Prostate gland (tissue), 2 donors: ENCODE measurements at regions not wholly inside any gene's neighbourhood (a gene's known extent, or its start where the extent isn't known, plus 50 kb on each side); places are given as distances from the start of the nearest gene placed in this dataset.

ENCODE experiments used
- POLR2A ChIP-seq: fragments of 450-650 bp; IDR thresholded peaks from one replicate; pipeline ENCODE4 v1.6.1; 2016; ENCODE audit warnings: antibody characterized with exemption, mild to moderate bottlenecking
- TF ChIP-seq, protein P1 (sequence below), 4 experiments: fragments of 200-600 bp in 2 of 4; fragments of 450-650 bp in 2 of 4; sonication (generic) in 2 of 4; IDR thresholded peaks; 1 replicate in 3 of 4; 2 replicates in 1 of 4; pipeline ENCODE4 v1.5.1; 2016 to 2019; ENCODE audit warnings: antibody characterized with exemption in 4 of 4, mild to moderate bottlenecking in 2 of 4, moderate library complexity in 2 of 4

DNA sequence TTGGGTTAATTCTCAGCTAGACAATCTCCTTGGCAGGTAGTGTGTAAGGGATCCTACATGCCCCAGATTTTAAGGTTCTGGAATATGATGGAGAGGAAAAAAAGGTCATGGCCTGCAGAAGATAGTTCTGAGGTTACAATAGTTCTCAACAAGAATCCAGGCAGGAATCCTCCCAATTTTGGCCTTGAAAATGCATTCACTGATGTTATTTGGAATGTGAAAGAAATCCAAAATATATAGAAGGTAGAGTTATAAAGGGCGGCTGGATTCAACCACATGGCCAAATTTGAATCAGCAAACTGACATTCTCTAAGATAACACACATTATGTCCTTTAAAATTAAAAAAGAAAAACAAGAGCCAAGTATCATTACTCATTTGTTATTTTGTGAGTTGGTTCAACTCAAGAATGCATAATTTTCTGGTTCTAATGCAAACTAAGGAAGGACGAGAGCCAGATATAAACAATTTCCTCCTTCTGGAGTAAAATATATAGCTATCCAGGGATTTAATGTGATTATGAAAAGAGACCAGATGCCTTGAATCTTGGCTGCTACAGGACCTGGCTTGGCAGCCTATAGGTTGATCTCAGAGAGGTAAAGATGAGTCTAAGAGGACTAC, 177.0 kb upstream of the G2E3 start:
- TF ChIP-seq, protein P1, sequence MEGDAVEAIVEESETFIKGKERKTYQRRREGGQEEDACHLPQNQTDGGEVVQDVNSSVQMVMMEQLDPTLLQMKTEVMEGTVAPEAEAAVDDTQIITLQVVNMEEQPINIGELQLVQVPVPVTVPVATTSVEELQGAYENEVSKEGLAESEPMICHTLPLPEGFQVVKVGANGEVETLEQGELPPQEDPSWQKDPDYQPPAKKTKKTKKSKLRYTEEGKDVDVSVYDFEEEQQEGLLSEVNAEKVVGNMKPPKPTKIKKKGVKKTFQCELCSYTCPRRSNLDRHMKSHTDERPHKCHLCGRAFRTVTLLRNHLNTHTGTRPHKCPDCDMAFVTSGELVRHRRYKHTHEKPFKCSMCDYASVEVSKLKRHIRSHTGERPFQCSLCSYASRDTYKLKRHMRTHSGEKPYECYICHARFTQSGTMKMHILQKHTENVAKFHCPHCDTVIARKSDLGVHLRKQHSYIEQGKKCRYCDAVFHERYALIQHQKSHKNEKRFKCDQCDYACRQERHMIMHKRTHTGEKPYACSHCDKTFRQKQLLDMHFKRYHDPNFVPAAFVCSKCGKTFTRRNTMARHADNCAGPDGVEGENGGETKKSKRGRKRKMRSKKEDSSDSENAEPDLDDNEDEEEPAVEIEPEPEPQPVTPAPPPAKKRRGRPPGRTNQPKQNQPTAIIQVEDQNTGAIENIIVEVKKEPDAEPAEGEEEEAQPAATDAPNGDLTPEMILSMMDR (IDR thresholded peaks at IDR 0.05), result no peak
- no peak for TF ChIP-seq POLR2A
